Ishikawa (cell line): ENCODE measurements at regions not wholly inside any gene's neighbourhood (a gene's known extent, or its start where the extent isn't known, plus 50 kb on each side); places are given as distances from the start of the nearest gene placed in this dataset.

Experiments
- CEBPB ChIP-seq: IDR thresholded peaks from 2 replicates; pipeline ENCODE4 v1.6.1; 2012
- CREB1 ChIP-seq: IDR thresholded peaks from 2 replicates; pipeline ENCODE4 v1.6.1; 2012; ENCODE audit warnings: low read depth
- EGR1 ChIP-seq: IDR thresholded peaks from 2 replicates; pipeline ENCODE4 v1.6.1; 2012
- EP300 ChIP-seq: IDR thresholded peaks from 2 replicates; pipeline ENCODE4 v1.6.1; 2012; ENCODE audit warnings: borderline replicate concordance
- FOXM1 ChIP-seq: IDR thresholded peaks from 2 replicates; pipeline ENCODE4 v1.6.1; 2012; ENCODE audit warnings: low read depth, borderline replicate concordance
- REST ChIP-seq: IDR thresholded peaks from 2 replicates; pipeline ENCODE4 v1.6.1; 2012; ENCODE audit warnings: low read depth, mild to moderate bottlenecking
- TAF1 ChIP-seq: IDR thresholded peaks from 2 replicates; pipeline ENCODE4 v1.6.1; 2012; ENCODE audit warnings: low read depth, mild to moderate bottlenecking
- TEAD4 ChIP-seq: IDR thresholded peaks from 2 replicates; pipeline ENCODE4 v1.6.1; 2012
- YY1 ChIP-seq: IDR thresholded peaks from 2 replicates; pipeline ENCODE4 v1.6.1; 2012; ENCODE audit warnings: low read depth

- TF ChIP-seq CREB1 (no peak), EGR1 (no peak), FOXM1 (no peak), REST (no peak), TAF1 (no peak), YY1 (no peak), EP300 (no peak), CEBPB (no peak), TEAD4 (no peak)
Observed at GRCh38 chr17:65277576-65277975, 140.4 kb downstream of the RGS9 start.
